Endothelial cell of umbilical vein (primary cell): ENCODE measurements at regions not wholly inside any gene's neighbourhood (a gene's known extent, or its start where the extent isn't known, plus 50 kb on each side); places are given as distances from the start of the nearest gene placed in this dataset.

Source experiments
- CTCF ChIP-seq, 2 donors: IDR thresholded peaks; 1 replicate in 1 of 2; 2 replicates in 1 of 2; pipeline ENCODE4 v1.5.1; 2011; ENCODE audit warnings: low read length in 2 of 2, mild to moderate bottlenecking in 2 of 2, moderate library complexity in 2 of 2, control low read depth in 1 of 2, inconsistent platforms in 1 of 2, low read depth in 1 of 2; ENCODE audit not compliant: insufficient read depth in 1 of 2; ENCODE audit errors: extremely low read depth in 1 of 2
- EZH2 ChIP-seq: IDR thresholded peaks from 2 replicates; pipeline ENCODE4 v1.6.1; 2012; ENCODE audit warnings: borderline replicate concordance, low read depth, mild to moderate bottlenecking, moderate library complexity, low read length, inconsistent platforms; ENCODE audit not compliant: severe bottlenecking
- GATA2 ChIP-seq: IDR thresholded peaks from 2 replicates; pipeline ENCODE4 v1.7.0; 2011; ENCODE audit warnings: low read depth, mild to moderate bottlenecking, moderate library complexity, mixed read lengths, low read length; ENCODE audit not compliant: insufficient read length, insufficient read depth
- POLR2A ChIP-seq: IDR thresholded peaks from 2 replicates; pipeline ENCODE4 v1.6.1; 2012; ENCODE audit warnings: low read depth, mild to moderate bottlenecking, control low read depth, low read length
- POLR2AphosphoS5 ChIP-seq: IDR thresholded peaks from 2 replicates; pipeline ENCODE4 v1.6.1; 2012; ENCODE audit warnings: low read depth, mild to moderate bottlenecking, control low read depth, low read length, moderate library complexity; ENCODE audit not compliant: insufficient read depth
- TF ChIP-seq, protein P1 (sequence below): IDR thresholded peaks from 2 replicates; pipeline ENCODE4 v1.6.1; 2011; ENCODE audit not compliant: insufficient read depth, insufficient read length

- TF ChIP-seq, protein P1, sequence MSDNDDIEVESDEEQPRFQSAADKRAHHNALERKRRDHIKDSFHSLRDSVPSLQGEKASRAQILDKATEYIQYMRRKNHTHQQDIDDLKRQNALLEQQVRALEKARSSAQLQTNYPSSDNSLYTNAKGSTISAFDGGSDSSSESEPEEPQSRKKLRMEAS = no peak
- TF ChIP-seq CTCF (IDR thresholded peaks at IDR 0.05; ENCODE audit: extremely low read depth in 1 of 2, insufficient read depth in 1 of 2, low read depth in 1 of 2, low read length in 2 of 2) = no peak
- TF ChIP-seq GATA2 = no peak
- TF ChIP-seq EZH2 = no peak
- TF ChIP-seq POLR2AphosphoS5 = no peak
- TF ChIP-seq POLR2A = no peak
These were observed 368.9 kb upstream of the ONECUT1 start for GRCh38 chr15:53158995-53159394.
